ENCODE measurements at regions not wholly inside any gene's neighbourhood (a gene's known extent, or its start where the extent isn't known, plus 50 kb on each side); places are given as distances from the start of the nearest gene placed in this dataset.

- Histone ChIP-seq H3K4me3 (replicated peaks; ENCODE audit: insufficient read depth, low read length) (no peak overlapping the region), H3K27ac (replicated peaks) (no peak overlapping the region), H3K27me3 (ENCODE audit: insufficient read depth, poor library complexity, severe bottlenecking) (no peaks in the 10 kb centered on the region)
- TF ChIP-seq POLR2AphosphoS5 (IDR thresholded peaks at IDR 0.05; ENCODE audit: low read depth) = no peak
- TF ChIP-seq GABPA (IDR thresholded peaks at IDR 0.05; ENCODE audit: low read depth) = no peak
- TF ChIP-seq, protein P1, sequence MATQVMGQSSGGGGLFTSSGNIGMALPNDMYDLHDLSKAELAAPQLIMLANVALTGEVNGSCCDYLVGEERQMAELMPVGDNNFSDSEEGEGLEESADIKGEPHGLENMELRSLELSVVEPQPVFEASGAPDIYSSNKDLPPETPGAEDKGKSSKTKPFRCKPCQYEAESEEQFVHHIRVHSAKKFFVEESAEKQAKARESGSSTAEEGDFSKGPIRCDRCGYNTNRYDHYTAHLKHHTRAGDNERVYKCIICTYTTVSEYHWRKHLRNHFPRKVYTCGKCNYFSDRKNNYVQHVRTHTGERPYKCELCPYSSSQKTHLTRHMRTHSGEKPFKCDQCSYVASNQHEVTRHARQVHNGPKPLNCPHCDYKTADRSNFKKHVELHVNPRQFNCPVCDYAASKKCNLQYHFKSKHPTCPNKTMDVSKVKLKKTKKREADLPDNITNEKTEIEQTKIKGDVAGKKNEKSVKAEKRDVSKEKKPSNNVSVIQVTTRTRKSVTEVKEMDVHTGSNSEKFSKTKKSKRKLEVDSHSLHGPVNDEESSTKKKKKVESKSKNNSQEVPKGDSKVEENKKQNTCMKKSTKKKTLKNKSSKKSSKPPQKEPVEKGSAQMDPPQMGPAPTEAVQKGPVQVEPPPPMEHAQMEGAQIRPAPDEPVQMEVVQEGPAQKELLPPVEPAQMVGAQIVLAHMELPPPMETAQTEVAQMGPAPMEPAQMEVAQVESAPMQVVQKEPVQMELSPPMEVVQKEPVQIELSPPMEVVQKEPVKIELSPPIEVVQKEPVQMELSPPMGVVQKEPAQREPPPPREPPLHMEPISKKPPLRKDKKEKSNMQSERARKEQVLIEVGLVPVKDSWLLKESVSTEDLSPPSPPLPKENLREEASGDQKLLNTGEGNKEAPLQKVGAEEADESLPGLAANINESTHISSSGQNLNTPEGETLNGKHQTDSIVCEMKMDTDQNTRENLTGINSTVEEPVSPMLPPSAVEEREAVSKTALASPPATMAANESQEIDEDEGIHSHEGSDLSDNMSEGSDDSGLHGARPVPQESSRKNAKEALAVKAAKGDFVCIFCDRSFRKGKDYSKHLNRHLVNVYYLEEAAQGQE (IDR thresholded peaks at IDR 0.05; ENCODE audit: insufficient replicate concordance, low read depth) = no peak
- TF ChIP-seq CTCF (IDR thresholded peaks at IDR 0.05; ENCODE audit: insufficient read depth, low read length) = no peak
- no peak for TF ChIP-seq SPI1 (IDR thresholded peaks at IDR 0.05; ENCODE audit: borderline replicate concordance, low read depth)
- DNase-seq (ENCODE audit: low read depth in 1 of 2, low spot score in 1 of 2) = no peak
Observed at GRCh38 chr20:60220706-60221105, 262.5 kb downstream of the CDH26 start.

GRCh38 chr20:60221593-60221992 is 263.4 kb downstream of the CDH26 start:
- no peak for DNase-seq (ENCODE audit: low read depth in 1 of 2, low spot score in 1 of 2)
- Histone ChIP-seq H3K4me3 (replicated peaks; ENCODE audit: insufficient read depth, low read length) (no peak overlapping the region), H3K27me3 (ENCODE audit: insufficient read depth, poor library complexity, severe bottlenecking) (no peaks in the 10 kb centered on the region), H3K27ac (replicated peaks) (no peak overlapping the region)
- TF ChIP-seq, protein P1 (IDR thresholded peaks at IDR 0.05; ENCODE audit: insufficient replicate concordance, low read depth) = no peak

- Histone ChIP-seq H3K27ac (replicated peaks) (no peak overlapping the region), H3K27me3 (ENCODE audit: insufficient read depth, poor library complexity, severe bottlenecking) (no peaks in the 10 kb centered on the region), H3K4me3 (replicated peaks; ENCODE audit: insufficient read depth, low read length) (no peak overlapping the region)
- TF ChIP-seq CTCF (IDR thresholded peaks at IDR 0.05; ENCODE audit: insufficient read depth, low read length) (no peak), GABPA (IDR thresholded peaks at IDR 0.05; ENCODE audit: low read depth) (no peak), POLR2AphosphoS5 (IDR thresholded peaks at IDR 0.05; ENCODE audit: low read depth) (no peak), SPI1 (IDR thresholded peaks at IDR 0.05; ENCODE audit: borderline replicate concordance, low read depth) (no peak)
- TF ChIP-seq, protein P1 (IDR thresholded peaks at IDR 0.05; ENCODE audit: insufficient replicate concordance, low read depth) = no peak
- DNase-seq (ENCODE audit: low read depth in 1 of 2, low spot score in 1 of 2) = no peak
Observed at GRCh38 chr20:60222497-60222896, 264.3 kb downstream of the CDH26 start.

DNA sequence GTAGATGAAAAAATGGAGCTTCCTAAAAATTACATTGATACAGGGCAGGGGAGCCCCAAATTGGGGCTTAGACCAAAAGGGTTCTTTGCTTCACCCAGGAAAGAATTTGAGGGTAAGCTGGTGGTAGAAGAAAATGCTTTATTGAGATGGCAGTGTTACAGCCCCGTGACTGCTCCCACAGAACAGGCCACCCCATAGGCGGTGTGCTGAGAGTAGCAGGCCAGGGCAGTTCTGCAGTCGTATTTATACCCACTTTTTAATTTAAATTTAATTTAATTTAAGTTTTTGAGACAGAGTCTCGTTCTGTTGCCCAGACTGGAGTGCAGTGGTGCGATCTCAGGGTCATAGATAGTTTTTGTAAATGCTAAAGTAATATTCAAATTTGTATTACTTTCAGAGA is 265.0 kb downstream of the CDH26 start:
- no peaks in the 10 kb centered on the region for H3K27me3 ChIP-seq (ENCODE audit: insufficient read depth, poor library complexity, severe bottlenecking)
- no peak overlapping the region for H3K4me3 ChIP-seq (replicated peaks; ENCODE audit: insufficient read depth, low read length)
- H3K27ac ChIP-seq (replicated peaks) = no peak overlapping the region
- DNase-seq (ENCODE audit: low read depth in 1 of 2, low spot score in 1 of 2) = no peak
- TF ChIP-seq, protein P1 (IDR thresholded peaks at IDR 0.05; ENCODE audit: insufficient replicate concordance, low read depth) = no peak
- TF ChIP-seq SPI1 (IDR thresholded peaks at IDR 0.05; ENCODE audit: borderline replicate concordance, low read depth) (no peak), CTCF (IDR thresholded peaks at IDR 0.05; ENCODE audit: insufficient read depth, low read length) (no peak), GABPA (IDR thresholded peaks at IDR 0.05; ENCODE audit: low read depth) (no peak), POLR2AphosphoS5 (IDR thresholded peaks at IDR 0.05; ENCODE audit: low read depth) (no peak)

Data from HL-60 (cell line).